ENCODE measurements at regions not wholly inside any gene's neighbourhood (a gene's known extent, or its start where the extent isn't known, plus 50 kb on each side); places are given as distances from the start of the nearest gene placed in this dataset.

GRCh38 chr13:31460061-31460460 lies 260.3 kb downstream of the B3GLCT start:
- H3K79me2 ChIP-seq (ENCODE audit: insufficient read depth, low read length), result no peaks in the 10 kb centered on the region
- no peaks in the 10 kb centered on the region for H4K20me1 ChIP-seq (ENCODE audit: insufficient read depth, low read length, poor library complexity, severe bottlenecking)
- no peak overlapping the region for H2AFZ ChIP-seq (ENCODE audit: low read length)
- H3K4me2 ChIP-seq (ENCODE audit: low read depth, low read length, poor library complexity, severe bottlenecking), result no peak overlapping the region
- H3F3A ChIP-seq (ENCODE audit: low read depth), result no peaks in the 10 kb centered on the region
- no peaks in the 10 kb centered on the region for H3K36me3 ChIP-seq (ENCODE audit: insufficient read depth, low read length)
- TF ChIP-seq CTCF (conservative IDR thresholded peaks at IDR 0.05; ENCODE audit: low read length), result no peak
- TF ChIP-seq EZH2phosphoT487 (IDR thresholded peaks at IDR 0.05; ENCODE audit: borderline replicate concordance), result no peak
- no peaks in the 10 kb centered on the region for H3K27me3 ChIP-seq (ENCODE audit: insufficient read depth, low read length, poor library complexity, severe bottlenecking)
- no peaks in the 10 kb centered on the region for H3K9me3 ChIP-seq (ENCODE audit: insufficient read depth, low read depth, low read length)
- no peak overlapping the region for H3K4me3 ChIP-seq (ENCODE audit: low read length, poor library complexity, severe bottlenecking)
- H3K9ac ChIP-seq (ENCODE audit: low read depth, low read length, poor library complexity, severe bottlenecking), result no peak overlapping the region
- no peaks in the 10 kb centered on the region for H3K9me2 ChIP-seq (replicated peaks; ENCODE audit: low read depth, low read length)
- H3K4me1 ChIP-seq (ENCODE audit: insufficient read depth, low read length, poor library complexity, severe bottlenecking), result no peaks in the 10 kb centered on the region

GRCh38 chr13:31461923-31462322 lies 262.1 kb downstream of the B3GLCT start:
- TF ChIP-seq CTCF (conservative IDR thresholded peaks at IDR 0.05; ENCODE audit: low read length) (no peak), EZH2phosphoT487 (IDR thresholded peaks at IDR 0.05; ENCODE audit: borderline replicate concordance) (no peak)
- H3K9me2 ChIP-seq (replicated peaks; ENCODE audit: low read depth, low read length), result no peaks in the 10 kb centered on the region
- no peaks in the 10 kb centered on the region for H3K79me2 ChIP-seq (ENCODE audit: insufficient read depth, low read length)
- H3K4me1 ChIP-seq (ENCODE audit: insufficient read depth, low read length, poor library complexity, severe bottlenecking), result no peaks in the 10 kb centered on the region
- no peaks in the 10 kb centered on the region for H3K36me3 ChIP-seq (ENCODE audit: insufficient read depth, low read length)
- H3K9ac ChIP-seq (ENCODE audit: low read depth, low read length, poor library complexity, severe bottlenecking), result no peak overlapping the region
- H2AFZ ChIP-seq (ENCODE audit: low read length), result no peak overlapping the region
- H3K4me3 ChIP-seq (ENCODE audit: low read length, poor library complexity, severe bottlenecking), result no peak overlapping the region
- H4K20me1 ChIP-seq (ENCODE audit: insufficient read depth, low read length, poor library complexity, severe bottlenecking), result no peaks in the 10 kb centered on the region
- H3F3A ChIP-seq (ENCODE audit: low read depth), result no peaks in the 10 kb centered on the region
- H3K4me2 ChIP-seq (ENCODE audit: low read depth, low read length, poor library complexity, severe bottlenecking), result no peak overlapping the region
- no peaks in the 10 kb centered on the region for H3K27me3 ChIP-seq (ENCODE audit: insufficient read depth, low read length, poor library complexity, severe bottlenecking)
- no peaks in the 10 kb centered on the region for H3K9me3 ChIP-seq (ENCODE audit: insufficient read depth, low read depth, low read length)

- Histone ChIP-seq H4K20me1 (ENCODE audit: insufficient read depth, low read length, poor library complexity, severe bottlenecking) (no peaks in the 10 kb centered on the region), H3K4me1 (ENCODE audit: insufficient read depth, low read length, poor library complexity, severe bottlenecking) (no peaks in the 10 kb centered on the region), H3K9me2 (replicated peaks; ENCODE audit: low read depth, low read length) (no peaks in the 10 kb centered on the region), H3K27me3 (ENCODE audit: insufficient read depth, low read length, poor library complexity, severe bottlenecking) (no peaks in the 10 kb centered on the region), H3K79me2 (ENCODE audit: insufficient read depth, low read length) (no peaks in the 10 kb centered on the region), H3K9me3 (ENCODE audit: insufficient read depth, low read depth, low read length) (no peaks in the 10 kb centered on the region), H3K4me3 (ENCODE audit: low read length, poor library complexity, severe bottlenecking) (no peak overlapping the region), H3K9ac (ENCODE audit: low read depth, low read length, poor library complexity, severe bottlenecking) (no peak overlapping the region), H3K36me3 (ENCODE audit: insufficient read depth, low read length) (no peaks in the 10 kb centered on the region), H3K4me2 (ENCODE audit: low read depth, low read length, poor library complexity, severe bottlenecking) (no peak overlapping the region), H2AFZ (ENCODE audit: low read length) (no peak overlapping the region), H3F3A (ENCODE audit: low read depth) (no peaks in the 10 kb centered on the region)
- TF ChIP-seq CTCF (conservative IDR thresholded peaks at IDR 0.05; ENCODE audit: low read length) (no peak), EZH2phosphoT487 (IDR thresholded peaks at IDR 0.05; ENCODE audit: borderline replicate concordance) (no peak)
Observed at GRCh38 chr13:31462766-31463165, 263.0 kb downstream of the B3GLCT start.

Measured in Loucy (cell line).